ENCODE measurements at regions not wholly inside any gene's neighbourhood (a gene's known extent, or its start where the extent isn't known, plus 50 kb on each side); places are given as distances from the start of the nearest gene placed in this dataset.

GRCh38 chr12:39165338-39165737 lies 259.9 kb upstream of the CPNE8 start:
- Histone ChIP-seq H3F3A (ENCODE audit: insufficient read depth, low read length, poor library complexity, severe bottlenecking) (no peaks in the 10 kb centered on the region), H3K27me3 (ENCODE audit: insufficient read depth, low read depth, low read length) (no peaks in the 10 kb centered on the region), H3K4me2 (ENCODE audit: low read length) (no peak overlapping the region), H2AFZ (ENCODE audit: low read depth, low read length) (no peak overlapping the region), H3K9me3 (ENCODE audit: low read length) (no peaks in the 10 kb centered on the region), H4K20me1 (ENCODE audit: insufficient read depth) (no peaks in the 10 kb centered on the region), H3K27ac (ENCODE audit: low read length) (no peak overlapping the region), H3K4me3 (ENCODE audit: low read length) (no peak overlapping the region), H3K9me2 (ENCODE audit: insufficient read depth, low read length) (no peaks in the 10 kb centered on the region), H3K79me2 (replicated peaks; ENCODE audit: insufficient read depth, low read length) (no peaks in the 10 kb centered on the region), H3K36me3 (ENCODE audit: insufficient read depth, low read length) (no peaks in the 10 kb centered on the region), H3K9ac (ENCODE audit: low read length) (no peak overlapping the region)
- TF ChIP-seq CTCF (IDR thresholded peaks at IDR 0.05; ENCODE audit: poor library complexity, severe bottlenecking) (no peak), EP300 (conservative IDR thresholded peaks at IDR 0.05; ENCODE audit: poor library complexity, severe bottlenecking) (no peak), MXI1 (conservative IDR thresholded peaks at IDR 0.05; ENCODE audit: poor library complexity, severe bottlenecking) (no peak), EZH2 (IDR thresholded peaks at IDR 0.05; ENCODE audit: borderline replicate concordance, insufficient read depth, low read length, poor library complexity, severe bottlenecking) (no peak), TAF1 (IDR thresholded peaks at IDR 0.05; ENCODE audit: low read depth) (no peak), SMC3 (conservative IDR thresholded peaks at IDR 0.05; ENCODE audit: poor library complexity) (no peak)

GRCh38 chr12:39161465-39162085 lies 256.2 kb upstream of the CPNE8 start:
- Histone ChIP-seq H3K27ac (ENCODE audit: low read length) (no peak overlapping the region), H4K20me1 (ENCODE audit: insufficient read depth) (no peaks in the 10 kb centered on the region), H3K4me2 (ENCODE audit: low read length) (no peak overlapping the region), H3K27me3 (ENCODE audit: insufficient read depth, low read depth, low read length) (no peaks in the 10 kb centered on the region), H3K9ac (ENCODE audit: low read length) (no peak overlapping the region), H3K4me3 (ENCODE audit: low read length) (no peak overlapping the region), H2AFZ (ENCODE audit: low read depth, low read length) (no peak overlapping the region), H3K9me2 (ENCODE audit: insufficient read depth, low read length) (no peaks in the 10 kb centered on the region), H3K9me3 (ENCODE audit: low read length) (no peaks in the 10 kb centered on the region), H3K79me2 (replicated peaks; ENCODE audit: insufficient read depth, low read length) (no peaks in the 10 kb centered on the region), H3K36me3 (ENCODE audit: insufficient read depth, low read length) (no peaks in the 10 kb centered on the region), H3F3A (ENCODE audit: insufficient read depth, low read length, poor library complexity, severe bottlenecking) (no peaks in the 10 kb centered on the region)
- no peak for TF ChIP-seq EZH2 (IDR thresholded peaks at IDR 0.05; ENCODE audit: borderline replicate concordance, insufficient read depth, low read length, poor library complexity, severe bottlenecking)
- TF ChIP-seq POLR2AphosphoS5 (IDR thresholded peaks at IDR 0.05): no peak
- no peak for TF ChIP-seq MXI1 (conservative IDR thresholded peaks at IDR 0.05; ENCODE audit: poor library complexity, severe bottlenecking)
- no peak for TF ChIP-seq CTCF (IDR thresholded peaks at IDR 0.05; ENCODE audit: poor library complexity, severe bottlenecking)
- no peak for TF ChIP-seq TAF1 (IDR thresholded peaks at IDR 0.05; ENCODE audit: low read depth)
- TF ChIP-seq RAD21 (conservative IDR thresholded peaks at IDR 0.05): no peak
- TF ChIP-seq EP300 (conservative IDR thresholded peaks at IDR 0.05; ENCODE audit: poor library complexity, severe bottlenecking): no peak
- no peak for TF ChIP-seq SMC3 (conservative IDR thresholded peaks at IDR 0.05; ENCODE audit: poor library complexity)
- TF ChIP-seq REST (IDR thresholded peaks at IDR 0.05; ENCODE audit: borderline replicate concordance): no peak
